SU-DHL-6 (cell line): ENCODE measurements at regions not wholly inside any gene's neighbourhood (a gene's known extent, or its start where the extent isn't known, plus 50 kb on each side); places are given as distances from the start of the nearest gene placed in this dataset.

ENCODE experiments used
- CTCF ChIP-seq: fragments of 200-600 bp; sonication (generic); IDR thresholded peaks from one replicate; pipeline ENCODE4 v1.5.1; 2017; ENCODE audit warnings: antibody characterized with exemption, mild to moderate bottlenecking, low read length, moderate library complexity; ENCODE audit not compliant: insufficient read depth, poor library complexity, severe bottlenecking
- EZH2phosphoT487 ChIP-seq: fragments of 200-600 bp; sonication (generic), shearing (Covaris generic); conservative IDR thresholded peaks from 2 replicates; pipeline ENCODE4 v1.6.1; 2018; ENCODE audit warnings: mild to moderate bottlenecking, antibody characterized with exemption, low read length, moderate library complexity, mixed read lengths

- no peak for TF ChIP-seq CTCF
- TF ChIP-seq EZH2phosphoT487 = no peak
Observed at GRCh38 chr1:98034505-98034904, 113.7 kb upstream of the DPYD start.
